IPS-18c (cell line): ENCODE measurements at regions not wholly inside any gene's neighbourhood (a gene's known extent, or its start where the extent isn't known, plus 50 kb on each side); places are given as distances from the start of the nearest gene placed in this dataset.

Experiments
- H3K4me3 ChIP-seq: 2 replicates; pipeline ENCODE4 v1.7.0; 2013; ENCODE audit warnings: low read depth, mild to moderate bottlenecking, low read length, moderate library complexity; ENCODE audit not compliant: insufficient read depth
- H3K9me3 ChIP-seq: one replicate; pipeline ENCODE4 v1.6.1; 2013; ENCODE audit warnings: mild to moderate bottlenecking, low read length, moderate library complexity; ENCODE audit not compliant: control insufficient read depth, insufficient read depth

- H3K9me3 ChIP-seq: no peaks in the 10 kb centered on the region
- H3K4me3 ChIP-seq: no peak overlapping the region
Measured at GRCh38 chr9:2297771-2298170, 282.6 kb downstream of the SMARCA2 start.

DNA sequence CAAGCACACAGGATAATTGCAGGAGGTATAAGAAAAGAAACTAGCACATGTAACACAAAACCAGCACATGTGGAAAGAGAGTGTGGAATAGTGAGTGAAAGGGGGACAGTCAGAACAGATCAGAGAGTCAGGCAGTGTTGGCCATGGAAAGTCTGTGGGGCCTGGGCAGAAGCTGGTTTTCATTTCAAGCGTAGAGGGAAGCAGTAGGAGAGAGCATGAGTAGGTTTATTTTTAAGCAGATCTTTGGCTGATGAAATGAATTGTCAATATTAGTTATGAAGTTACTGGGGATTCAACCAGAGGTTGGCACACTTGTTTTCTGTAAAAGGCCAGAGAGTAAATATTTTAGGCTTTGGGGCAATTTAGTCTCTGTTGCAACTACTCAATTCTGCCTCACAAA, 283.1 kb downstream of the SMARCA2 start:
- Histone ChIP-seq H3K9me3 (peaks cover 2% of the 10 kb centered on the region), H3K4me3 (no peak overlapping the region)

DNA sequence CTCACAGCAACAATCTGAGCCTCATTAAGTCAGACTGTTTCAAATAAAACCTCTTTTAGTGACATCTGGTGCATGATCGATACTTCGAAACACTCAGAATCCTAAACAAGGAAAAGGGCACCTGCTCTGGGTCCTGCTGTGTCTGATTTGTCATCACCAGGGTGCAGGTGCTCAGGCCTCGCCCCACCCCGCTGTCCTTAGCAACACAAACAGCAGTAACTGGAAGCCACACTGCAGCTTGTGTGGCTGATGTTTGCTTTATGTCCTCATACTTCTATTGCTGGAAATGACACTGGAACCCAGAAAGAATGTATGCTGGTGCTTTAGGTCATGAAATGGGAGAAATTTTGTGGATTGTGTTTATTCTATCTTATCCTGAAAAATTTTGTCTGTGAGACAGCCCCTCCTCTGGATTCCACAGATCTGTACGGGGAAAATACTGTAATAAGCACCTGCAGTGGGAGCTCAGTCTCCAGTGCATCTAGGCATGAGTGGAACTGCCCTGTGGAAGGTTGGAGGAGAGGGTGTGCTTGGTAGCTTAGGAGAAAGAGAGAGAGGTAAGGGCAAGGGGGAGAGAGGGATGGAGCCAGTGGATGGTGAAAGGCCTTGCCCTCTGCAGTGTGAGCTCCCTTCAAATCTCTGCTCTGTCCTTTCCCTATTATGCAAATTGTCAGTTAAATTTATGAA, 284.2 kb downstream of the SMARCA2 start:
- Histone ChIP-seq H3K4me3 (no peak overlapping the region), H3K9me3 (peaks cover 2% of the 10 kb centered on the region)

GRCh38 chr9:2299843-2300205, 284.7 kb downstream of the SMARCA2 start:
- no peak overlapping the region for H3K4me3 ChIP-seq
- peaks cover 2% of the 10 kb centered on the region for H3K9me3 ChIP-seq

DNA sequence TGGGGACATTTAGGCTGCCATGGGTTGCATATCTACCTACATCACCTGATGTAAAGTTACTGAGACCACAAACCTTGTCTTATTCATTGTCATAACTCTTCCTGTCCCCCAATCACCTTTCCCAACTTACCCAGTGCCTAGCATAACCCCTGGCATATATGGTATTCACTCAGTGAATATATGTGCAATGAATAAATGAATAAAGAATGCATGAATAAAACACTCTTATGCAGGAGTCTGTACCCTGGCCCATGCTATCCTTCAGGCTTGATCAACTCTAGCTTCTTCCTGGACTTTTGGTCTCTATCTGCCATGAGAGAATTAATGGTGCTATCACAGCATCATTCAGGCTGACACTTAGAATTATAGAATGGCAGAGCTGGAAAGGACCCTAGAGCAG, 285.2 kb downstream of the SMARCA2 start:
- H3K4me3 ChIP-seq: no peak overlapping the region
- H3K9me3 ChIP-seq: peaks cover 2% of the 10 kb centered on the region

- no peak overlapping the region; the same call in 1 of the 2 replicates for H3K4me3 ChIP-seq
- H3K9me3 ChIP-seq: peaks cover 2% of the 10 kb centered on the region
Measured at GRCh38 chr9:2302606-2303005, 287.5 kb downstream of the SMARCA2 start.

DNA sequence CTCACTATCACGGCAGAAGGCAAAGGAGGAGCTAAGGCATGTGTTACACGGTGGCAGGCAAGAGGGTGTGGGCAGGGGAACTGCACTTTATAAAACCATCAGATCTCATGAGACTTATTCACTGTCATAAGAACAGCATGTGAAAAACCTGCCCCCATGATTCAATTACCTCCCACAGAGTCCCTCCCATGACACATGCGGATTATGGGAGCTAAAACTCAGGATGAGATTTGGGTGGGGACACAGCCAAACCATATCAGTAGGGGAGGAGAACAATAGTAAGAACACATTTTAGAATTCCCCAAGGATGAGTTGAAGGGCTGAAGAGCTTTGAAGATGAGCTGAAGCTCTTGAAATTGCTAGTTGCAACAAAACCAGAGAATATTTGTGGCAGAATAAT, 287.9 kb downstream of the SMARCA2 start:
- Histone ChIP-seq H3K9me3 (peaks cover 2% of the 10 kb centered on the region), H3K4me3 (no peak overlapping the region)

- H3K4me3 ChIP-seq: no peak overlapping the region
- H3K9me3 ChIP-seq: peaks cover 2% of the 10 kb centered on the region
Measured at GRCh38 chr9:2307480-2307879, 292.3 kb downstream of the SMARCA2 start.

- peaks cover 9% of the 10 kb centered on the region for H3K9me3 ChIP-seq
Measured at GRCh38 chr9:2311920-2312319, 296.8 kb downstream of the SMARCA2 start.

DNA sequence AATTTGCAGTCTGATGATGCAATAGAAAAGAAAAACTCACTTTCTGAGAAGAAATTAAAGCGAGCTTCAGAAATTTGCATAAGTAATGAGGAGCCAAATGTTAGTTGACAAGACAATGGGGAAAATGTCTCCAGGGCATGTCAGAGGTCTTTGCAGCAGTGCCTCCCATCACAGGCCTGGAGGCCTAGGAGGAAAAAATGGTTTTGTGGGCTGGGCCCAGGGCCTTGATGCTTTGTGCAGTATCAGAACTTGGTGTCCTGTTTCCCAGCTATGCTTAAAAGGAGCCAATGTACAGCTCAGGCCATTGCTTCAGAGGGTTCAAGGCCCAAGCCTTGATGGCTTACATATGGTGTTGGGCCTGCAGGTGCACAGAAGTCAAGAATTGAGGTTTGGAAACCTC, 298.4 kb downstream of the SMARCA2 start:
- Histone ChIP-seq H3K4me3 (no peak overlapping the region), H3K9me3 (peaks cover 9% of the 10 kb centered on the region)

More at GRCh38 chr9:2311920-2312319, 296.8 kb downstream of the SMARCA2 start:
- H3K4me3 ChIP-seq: no peak overlapping the region

DNA sequence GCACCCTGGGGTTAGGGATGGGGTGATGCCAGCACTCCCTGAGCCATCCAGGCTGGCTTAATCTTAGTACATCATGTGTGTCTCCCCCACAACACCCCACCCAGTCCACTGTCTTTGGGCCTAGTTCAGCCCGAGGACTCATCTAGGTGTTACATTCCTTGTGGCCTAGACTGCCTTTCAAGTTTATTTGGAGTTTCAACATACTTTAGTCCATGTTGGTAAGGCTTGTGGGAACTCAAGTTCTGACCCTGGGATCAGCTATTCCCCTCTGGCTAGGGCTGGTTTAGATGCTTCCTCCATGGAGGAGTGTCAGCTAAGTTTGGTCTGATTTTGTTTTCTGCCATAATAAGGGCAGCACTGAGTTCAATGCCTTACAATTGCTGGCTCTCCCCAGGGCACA, 302.4 kb downstream of the SMARCA2 start:
- Histone ChIP-seq H3K9me3 (peaks cover 9% of the 10 kb centered on the region), H3K4me3 (no peak overlapping the region)

DNA sequence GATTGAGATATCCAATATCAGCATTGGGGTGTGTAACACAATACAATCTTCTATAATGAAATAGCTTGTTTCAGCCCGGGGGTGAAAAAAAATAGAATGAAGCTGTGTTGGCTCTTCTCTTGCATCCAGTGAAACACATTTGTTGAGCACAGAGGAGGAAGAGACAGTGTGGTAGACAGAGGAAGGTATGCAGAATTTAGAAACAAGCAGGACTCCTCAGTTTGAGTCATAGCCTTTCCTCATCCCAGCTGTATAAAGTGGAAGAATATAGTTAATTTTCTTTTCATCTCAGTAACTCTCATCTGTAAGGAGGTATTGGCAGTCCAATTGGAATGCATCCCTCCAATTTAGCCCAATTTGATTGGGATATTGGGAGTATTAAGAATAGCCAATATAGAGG, 302.2 kb upstream of the VLDLR start:
- Histone ChIP-seq H3K4me3 (no peak overlapping the region), H3K9me3 (peaks cover 1% of the 10 kb centered on the region)

GRCh38 chr9:2320114-2320513, 301.5 kb upstream of the VLDLR start:
- Histone ChIP-seq H3K4me3 (no peak overlapping the region), H3K9me3 (no peaks in the 10 kb centered on the region)

DNA sequence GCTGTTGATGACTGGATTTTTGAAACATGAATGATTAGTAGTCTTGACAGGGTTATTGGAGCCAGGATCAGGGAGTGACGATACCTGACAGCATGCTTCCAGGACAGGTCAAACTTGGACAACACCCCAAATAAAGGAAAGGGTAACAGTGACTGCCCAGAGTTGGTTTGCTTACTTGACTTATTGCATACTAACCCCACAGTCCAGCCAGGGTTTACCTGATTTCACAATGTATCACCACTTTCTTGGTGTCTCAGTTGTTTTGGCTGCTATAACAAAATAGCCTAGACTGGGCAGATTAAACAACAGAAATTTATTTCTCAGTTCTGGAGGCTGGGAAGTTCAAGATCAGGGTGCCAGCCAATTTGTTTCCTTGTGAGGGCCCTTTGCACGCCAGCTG, 301.0 kb upstream of the VLDLR start:
- Histone ChIP-seq H3K9me3 (no peaks in the 10 kb centered on the region), H3K4me3 (no peak overlapping the region)

- no peak overlapping the region for H3K4me3 ChIP-seq
- H3K9me3 ChIP-seq: no peaks in the 10 kb centered on the region
Measured at GRCh38 chr9:2321523-2322148, 300.0 kb upstream of the VLDLR start.

DNA sequence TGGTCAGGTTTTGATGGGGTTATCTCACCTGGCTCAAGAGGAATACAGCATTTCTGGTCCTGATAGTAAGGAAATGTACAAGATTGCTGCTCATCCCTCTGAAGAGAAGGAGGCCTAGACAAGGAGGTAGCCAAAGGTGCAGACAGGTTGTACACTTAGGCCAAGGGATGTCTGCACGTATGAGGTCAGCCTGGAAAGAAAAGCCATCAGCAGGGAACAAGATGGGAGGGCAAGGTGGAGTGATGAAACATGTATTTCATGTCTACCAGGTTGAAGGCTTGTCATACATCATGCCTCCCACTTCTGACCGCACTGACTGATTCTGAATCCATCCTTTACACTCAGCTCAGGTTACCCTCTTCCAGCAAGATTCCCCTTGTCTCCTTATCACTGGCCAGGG, 296.8 kb upstream of the VLDLR start:
- no peak overlapping the region for H3K4me3 ChIP-seq
- no peaks in the 10 kb centered on the region for H3K9me3 ChIP-seq

DNA sequence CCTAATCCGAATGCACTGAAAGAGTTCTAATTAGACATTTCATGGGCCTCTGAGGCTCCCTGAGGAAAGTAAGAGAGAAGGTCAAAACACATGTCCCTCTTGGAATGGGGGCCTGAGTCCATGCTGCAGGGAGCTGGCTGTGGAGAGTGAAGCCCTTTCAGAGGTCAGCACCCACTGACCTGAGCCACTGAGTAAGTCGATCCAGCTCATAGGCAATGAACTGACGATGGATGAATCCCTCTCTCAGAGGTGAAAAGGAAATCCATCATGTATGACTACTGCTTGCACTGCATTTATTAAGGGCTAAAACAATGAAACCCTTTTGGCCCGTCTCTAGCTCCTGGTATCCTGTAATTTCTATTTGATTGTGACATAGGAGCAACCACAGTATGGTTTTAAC, 288.9 kb upstream of the VLDLR start:
- Histone ChIP-seq H3K9me3 (no peaks in the 10 kb centered on the region), H3K4me3 (no peak overlapping the region)

DNA sequence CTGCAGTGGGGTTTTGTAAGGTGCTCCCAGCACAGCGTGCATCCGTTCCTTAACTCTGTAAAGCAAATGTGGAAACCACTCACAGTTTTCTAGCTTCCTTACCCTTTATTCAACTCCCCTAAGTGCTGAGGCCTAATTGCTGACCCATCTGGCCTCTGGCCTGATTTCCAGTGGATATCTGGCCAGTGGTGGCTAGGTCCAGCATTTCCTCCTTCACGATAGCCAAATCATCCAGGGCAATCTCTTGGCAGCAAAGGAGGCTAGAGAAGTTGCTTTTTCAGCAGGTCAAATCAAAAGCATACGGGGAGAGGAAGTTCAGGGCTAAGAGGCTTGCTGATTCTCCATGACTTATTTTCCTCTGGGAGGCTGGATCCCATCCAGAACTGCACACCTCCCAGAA, 286.3 kb upstream of the VLDLR start:
- Histone ChIP-seq H3K4me3 (no peak overlapping the region), H3K9me3 (no peaks in the 10 kb centered on the region)

DNA sequence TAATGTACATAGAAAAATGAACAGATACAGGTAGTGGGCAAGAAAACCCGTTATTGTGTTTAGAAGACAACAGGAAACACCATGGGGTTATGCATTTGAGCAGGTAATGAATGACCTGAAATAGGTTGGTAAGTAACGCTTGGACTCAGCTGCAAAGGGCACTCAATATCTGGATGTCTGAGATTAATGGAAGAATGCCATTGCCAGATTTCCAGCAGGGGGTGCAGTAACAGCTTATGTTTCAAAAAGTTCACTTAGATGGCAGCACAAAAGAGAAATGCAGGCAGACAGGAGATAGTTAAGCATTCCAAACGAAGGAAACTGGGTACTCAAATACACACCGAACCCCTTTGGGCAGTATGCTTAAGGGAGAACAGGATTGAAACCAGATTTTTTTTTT, 285.5 kb upstream of the VLDLR start:
- no peak overlapping the region for H3K4me3 ChIP-seq
- H3K9me3 ChIP-seq: no peaks in the 10 kb centered on the region
